Panc1 (cell line): ENCODE measurements at regions not wholly inside any gene's neighbourhood (a gene's known extent, or its start where the extent isn't known, plus 50 kb on each side); places are given as distances from the start of the nearest gene placed in this dataset.

Experiments
- SIN3A ChIP-seq: IDR thresholded peaks from 2 replicates; pipeline ENCODE4 v1.6.1; 2012; ENCODE audit warnings: low read depth, mild to moderate bottlenecking, low read length, moderate library complexity, borderline replicate concordance; ENCODE audit not compliant: insufficient read depth
- TCF7L2 ChIP-seq: IDR thresholded peaks from 2 replicates; pipeline ENCODE4 v1.6.1; 2011; ENCODE audit warnings: mild to moderate bottlenecking, low read depth, low read length, inconsistent platforms

DNA sequence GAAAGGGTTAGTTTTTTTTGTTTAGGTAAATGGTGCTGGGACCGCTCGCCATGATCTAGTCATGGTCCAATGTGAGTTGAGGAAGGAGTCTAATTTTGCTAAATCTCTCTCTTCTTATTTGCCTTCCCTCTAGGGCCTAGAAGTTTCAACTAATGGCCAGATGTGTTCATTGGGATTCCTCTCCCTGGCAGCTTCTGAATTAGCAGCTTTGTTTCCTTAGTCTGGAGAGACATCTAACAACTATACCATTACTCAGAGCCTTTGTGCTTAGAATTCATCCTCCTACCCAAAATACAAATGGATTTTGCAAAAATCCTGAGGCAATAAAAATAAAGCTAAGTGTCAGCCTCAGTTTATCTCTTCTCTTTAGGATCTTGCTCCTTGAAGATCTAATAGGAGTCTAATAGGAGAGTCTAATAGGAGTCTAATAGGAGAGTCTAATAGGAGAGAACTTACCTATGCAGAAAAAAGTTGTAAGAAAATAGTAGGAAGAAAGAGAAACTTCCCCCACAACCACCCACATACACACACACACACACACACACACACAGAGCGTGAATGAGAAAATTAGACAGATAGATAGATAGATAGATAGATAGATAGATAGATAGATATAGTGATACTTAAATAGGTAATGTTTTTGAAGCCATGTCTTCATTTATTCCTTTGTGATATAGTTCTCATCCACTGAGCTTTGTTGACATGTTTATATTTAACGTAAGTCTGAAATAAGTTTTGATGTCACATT lies 980.5 kb upstream of the CNTN5 start:
- TF ChIP-seq SIN3A (no peak), TCF7L2 (no peak)
